Keratinocyte (primary cell): ENCODE measurements at regions not wholly inside any gene's neighbourhood (a gene's known extent, or its start where the extent isn't known, plus 50 kb on each side); places are given as distances from the start of the nearest gene placed in this dataset.

Experiments used
- DNase-seq: peaks from one replicate; pipeline ENCODE4 v3.0.0-alpha.2; 2011; ENCODE audit warnings: low read depth, missing footprints, low spot score
- FAIRE-seq: peaks from 2 replicates; lab custom pipeline; 2011; peaks lifted over from hg19 to GRCh38; lab: Jason Lieb, UNC
- H2AFZ ChIP-seq: 2 replicates; pipeline ENCODE4 v1.6.0; 2012; ENCODE audit warnings: low read length, control low read depth, inconsistent platforms; ENCODE audit not compliant: control insufficient read depth
- H3K27ac ChIP-seq: 2 replicates; pipeline ENCODE4 v1.5.1; 2011; ENCODE audit warnings: low read length; ENCODE audit not compliant: control insufficient read depth, insufficient read depth
- H3K27me3 ChIP-seq: 3 replicates; pipeline ENCODE4 v1.6.0; 2011; ENCODE audit warnings: low read length; ENCODE audit not compliant: control insufficient read depth, insufficient read depth; ENCODE audit errors: extremely low read depth
- H3K36me3 ChIP-seq, 2 experiments: 2 replicates in 1 of 2; 3 replicates in 1 of 2; pipeline ENCODE4 v1.5.1; 2011; ENCODE audit warnings: low read length in 2 of 2, mild to moderate bottlenecking in 1 of 2; ENCODE audit not compliant: control insufficient read depth in 2 of 2, insufficient read depth in 2 of 2; ENCODE audit errors: extremely low read depth in 1 of 2
- H3K4me1 ChIP-seq: 3 replicates; pipeline ENCODE4 v1.5.1; 2011; ENCODE audit warnings: low read length; ENCODE audit not compliant: control insufficient read depth, insufficient read depth; ENCODE audit errors: extremely low read depth
- H3K4me2 ChIP-seq: 3 replicates; pipeline ENCODE4 v1.6.0; 2011; ENCODE audit warnings: low read depth, low read length; ENCODE audit not compliant: control insufficient read depth, insufficient read depth; ENCODE audit errors: extremely low read depth
- H3K4me3 ChIP-seq, 3 experiments: fragments of 200-600 bp in 1 of 3; sonication (generic) in 1 of 3; 2 replicates in 2 of 3; 3 replicates in 1 of 3; pipeline ENCODE4 v1.5.1; 2011 to 2016; ENCODE audit warnings: low read length in 3 of 3, mild to moderate bottlenecking in 3 of 3, control low read depth in 2 of 3, inconsistent platforms in 1 of 3, low read depth in 1 of 3, mixed read lengths in 1 of 3, mixed run types in 1 of 3, moderate library complexity in 1 of 3; ENCODE audit not compliant: control insufficient read depth in 2 of 3, insufficient read depth in 2 of 3; ENCODE audit errors: extremely low read depth in 1 of 3
- H3K79me2 ChIP-seq: 2 replicates; pipeline ENCODE4 v1.6.0; 2012; ENCODE audit warnings: low read length; ENCODE audit not compliant: control insufficient read depth, insufficient read depth
- H3K9ac ChIP-seq: 3 replicates; pipeline ENCODE4 v1.6.0; 2011; ENCODE audit warnings: low read length; ENCODE audit not compliant: control insufficient read depth, insufficient read depth; ENCODE audit errors: extremely low read depth
- H3K9me1 ChIP-seq: 3 replicates; pipeline ENCODE4 v1.6.0; 2011; ENCODE audit warnings: low read length; ENCODE audit not compliant: control insufficient read depth, insufficient read depth; ENCODE audit errors: extremely low read depth
- H3K9me3 ChIP-seq: 2 replicates; pipeline ENCODE4 v1.5.1; 2012; ENCODE audit warnings: low read depth, low read length; ENCODE audit not compliant: control insufficient read depth
- H4K20me1 ChIP-seq: 3 replicates; pipeline ENCODE4 v1.6.0; 2011; ENCODE audit warnings: low read length; ENCODE audit not compliant: control insufficient read depth, insufficient read depth; ENCODE audit errors: extremely low read depth
- EZH2 ChIP-seq: IDR thresholded peaks from one replicate; pipeline ENCODE4 v1.6.1; 2012; ENCODE audit warnings: inconsistent platforms, mild to moderate bottlenecking, low read length, moderate library complexity
- dilution Hi-C: fragments of 300-500 bp; cut with MboI; formaldehyde crosslinking; loops from one replicate; pipeline ENCODE4 v1.7.0; 2020; ENCODE audit warnings: low sequenced_read_pairs; ENCODE audit not compliant: extremely low pct_ligation_motif_present
- small RNA-seq, 3 experiments: library from RNA; depleted of rRNA; stranded (forward); fragments of <200 nt; gene quantifications; one replicate each; pipeline ENCODE3, GENCODE V24; 2012; ENCODE audit warnings: low read depth in 3 of 3, low replicate concordance in 1 of 3; ENCODE audit not compliant: insufficient read length in 3 of 3
- TF ChIP-seq, protein P1 (sequence below), 3 experiments: IDR thresholded peaks in 1 of 3; conservative IDR thresholded peaks in 1 of 3; optimal IDR thresholded peaks in 1 of 3; 2 replicates in 2 of 3; 3 replicates in 1 of 3; pipeline versions ENCODE3 to v1.5.1; 2011; ENCODE audit warnings: low read length in 3 of 3, mild to moderate bottlenecking in 3 of 3, moderate library complexity in 2 of 3, control low read depth in 1 of 3, inconsistent platforms in 1 of 3; ENCODE audit not compliant: insufficient read depth in 2 of 3; ENCODE audit errors: extremely low read depth in 1 of 3

DNA sequence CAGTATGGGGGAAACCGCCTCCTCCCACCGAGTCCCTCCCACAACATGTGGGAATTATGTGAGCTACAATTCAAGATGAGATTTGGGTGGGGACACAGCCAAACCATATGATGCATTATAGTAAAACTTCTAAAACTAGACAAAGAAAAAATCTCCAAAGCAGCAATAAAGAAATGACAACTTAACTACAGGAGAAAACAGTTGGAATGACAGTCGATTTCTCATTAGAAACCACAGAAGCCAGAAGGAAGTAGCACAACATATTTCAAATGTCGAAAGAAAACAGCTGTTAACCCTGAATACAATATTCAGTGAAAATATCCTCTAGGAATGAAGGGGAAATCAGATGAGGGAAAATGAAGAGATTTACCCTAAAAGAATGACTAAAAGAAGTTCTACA is 53.5 kb upstream of the TCF4 start:
- Histone ChIP-seq H3K4me1 (no peaks in the 10 kb centered on the region), H3K9me1 (no peaks in the 10 kb centered on the region), H4K20me1 (no peaks in the 10 kb centered on the region), H3K27ac (no peak overlapping the region), H2AFZ (no peak overlapping the region), H3K4me3 (no peak overlapping the region), H3K79me2 (no peaks in the 10 kb centered on the region), H3K27me3 (no peaks in the 10 kb centered on the region), H3K9ac (no peak overlapping the region), H3K36me3 (no peaks in the 10 kb centered on the region), H3K9me3 (no peaks in the 10 kb centered on the region), H3K4me2 (no peak overlapping the region)
- FAIRE-seq (no peak), DNase-seq (no peak)
- dilution Hi-C loops = no loop called here
- TF ChIP-seq, protein P1, sequence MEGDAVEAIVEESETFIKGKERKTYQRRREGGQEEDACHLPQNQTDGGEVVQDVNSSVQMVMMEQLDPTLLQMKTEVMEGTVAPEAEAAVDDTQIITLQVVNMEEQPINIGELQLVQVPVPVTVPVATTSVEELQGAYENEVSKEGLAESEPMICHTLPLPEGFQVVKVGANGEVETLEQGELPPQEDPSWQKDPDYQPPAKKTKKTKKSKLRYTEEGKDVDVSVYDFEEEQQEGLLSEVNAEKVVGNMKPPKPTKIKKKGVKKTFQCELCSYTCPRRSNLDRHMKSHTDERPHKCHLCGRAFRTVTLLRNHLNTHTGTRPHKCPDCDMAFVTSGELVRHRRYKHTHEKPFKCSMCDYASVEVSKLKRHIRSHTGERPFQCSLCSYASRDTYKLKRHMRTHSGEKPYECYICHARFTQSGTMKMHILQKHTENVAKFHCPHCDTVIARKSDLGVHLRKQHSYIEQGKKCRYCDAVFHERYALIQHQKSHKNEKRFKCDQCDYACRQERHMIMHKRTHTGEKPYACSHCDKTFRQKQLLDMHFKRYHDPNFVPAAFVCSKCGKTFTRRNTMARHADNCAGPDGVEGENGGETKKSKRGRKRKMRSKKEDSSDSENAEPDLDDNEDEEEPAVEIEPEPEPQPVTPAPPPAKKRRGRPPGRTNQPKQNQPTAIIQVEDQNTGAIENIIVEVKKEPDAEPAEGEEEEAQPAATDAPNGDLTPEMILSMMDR (optimal IDR thresholded peaks at IDR 0.05 in 1 of 3, IDR thresholded peaks at IDR 0.05 in 1 of 3, conservative IDR thresholded peaks at IDR 0.05 in 1 of 3; ENCODE audit: extremely low read depth in 1 of 3, insufficient read depth in 2 of 3, low read length in 3 of 3) = no peak
- TF ChIP-seq EZH2 = no peak

Small RNA genes lying in the stretch of these regions (small RNA-seq; reads per million reads assigned to genes)
- gene RF00045 = 0 reads per million in 3 experiments
